ENCODE measurements at regions not wholly inside any gene's neighbourhood (a gene's known extent, or its start where the extent isn't known, plus 50 kb on each side); places are given as distances from the start of the nearest gene placed in this dataset.
A peak's percentile ranks its signal among the peaks of the same experiment; 100 is the strongest.
"Not testable (repeated sequence)": the region's sequence is repeated elsewhere in the genome, so short reads cannot be mapped to it uniquely, and the experiment has no call there.

- no peak for DNase-seq
Measured at GRCh38 chr14:25699981-25700380, 650.0 kb upstream of the STXBP6 start.

- DNase-seq = no peak
Measured at GRCh38 chr14:25698111-25698510, 648.2 kb upstream of the STXBP6 start.

GRCh38 chr14:25696176-25696575 lies 646.2 kb upstream of the STXBP6 start:
- DNase-seq = no peak

GRCh38 chr14:25685004-25685403 lies 635.1 kb upstream of the STXBP6 start:
- DNase-seq = no peak

GRCh38 chr14:25680934-25681333 lies 631.0 kb upstream of the STXBP6 start:
- no peak for DNase-seq

GRCh38 chr14:25680511-25680910 lies 630.6 kb upstream of the STXBP6 start:
- not testable (repeated sequence) for DNase-seq

- DNase-seq = no peak
Measured at GRCh38 chr14:25677111-25677510, 627.2 kb upstream of the STXBP6 start.

- DNase-seq = no peak
Measured at GRCh38 chr14:25667387-25667786, 617.4 kb upstream of the STXBP6 start.

GRCh38 chr14:25666877-25667276 lies 616.9 kb upstream of the STXBP6 start:
- no peak for DNase-seq

GRCh38 chr14:25658988-25659387 lies 609.0 kb upstream of the STXBP6 start:
- DNase-seq = no peak

- no peak for DNase-seq
Measured at GRCh38 chr14:25630447-25630846, 580.5 kb upstream of the STXBP6 start.

GRCh38 chr14:25628978-25629377 lies 579.0 kb upstream of the STXBP6 start:
- DNase-seq = no peak

GRCh38 chr14:25628390-25628789 lies 578.4 kb upstream of the STXBP6 start:
- no peak for DNase-seq

GRCh38 chr14:25626986-25627385 lies 577.0 kb upstream of the STXBP6 start:
- DNase-seq = no peak

GRCh38 chr14:25622763-25623162 lies 572.8 kb upstream of the STXBP6 start:
- no peak for DNase-seq

- no peak for DNase-seq
Measured at GRCh38 chr14:25620515-25620914, 570.6 kb upstream of the STXBP6 start.

- no peak for DNase-seq
Measured at GRCh38 chr14:25615174-25615573, 565.2 kb upstream of the STXBP6 start.

- DNase-seq = peak; percentile 31
Measured at GRCh38 chr14:25607192-25607591, 557.2 kb upstream of the STXBP6 start.

- no peak for DNase-seq
Measured at GRCh38 chr14:25602106-25602505, 552.2 kb upstream of the STXBP6 start.

- no peak for DNase-seq
Measured at GRCh38 chr14:25588751-25589150, 538.8 kb upstream of the STXBP6 start.

- DNase-seq = no peak
Measured at GRCh38 chr14:25574628-25575325, 524.8 kb upstream of the STXBP6 start.

GRCh38 chr14:25570483-25570882 lies 520.5 kb upstream of the STXBP6 start:
- no peak for DNase-seq

GRCh38 chr14:25557466-25557865 lies 507.5 kb upstream of the STXBP6 start:
- no peak for DNase-seq

GRCh38 chr14:25552826-25553225 lies 502.9 kb upstream of the STXBP6 start:
- DNase-seq = no peak

Measured in muscle of arm (tissue), 1 donor.